Fibroblast of mammary gland (primary cell): ENCODE measurements at regions not wholly inside any gene's neighbourhood (a gene's known extent, or its start where the extent isn't known, plus 50 kb on each side); places are given as distances from the start of the nearest gene placed in this dataset.

ENCODE experiments used
- DNase-seq: peaks from one replicate; pipeline ENCODE4 v3.0.0-alpha.2; 2010; ENCODE audit warnings: low read depth
- H3K4me3 ChIP-seq: 2 replicates; pipeline ENCODE4 v1.5.1; 2011; ENCODE audit warnings: low read depth, mild to moderate bottlenecking, low read length, moderate library complexity; ENCODE audit not compliant: control insufficient read depth
- CTCF ChIP-seq: conservative IDR thresholded peaks from 2 replicates; pipeline ENCODE4 v1.5.1; 2011; ENCODE audit warnings: low read depth, low read length, inconsistent platforms; ENCODE audit not compliant: control insufficient read depth, insufficient read depth

- DNase-seq = no peak
- no peak overlapping the region for H3K4me3 ChIP-seq
- no peak for TF ChIP-seq CTCF
Measured at GRCh38 chr2:201977651-201978050, 56.0 kb upstream of the FZD7 start.

- no peak for DNase-seq
- H3K4me3 ChIP-seq = no peak overlapping the region
- no peak for TF ChIP-seq CTCF
Measured at GRCh38 chr2:201978333-201978732, 55.3 kb upstream of the FZD7 start.

GRCh38 chr2:201978986-201979385 is 54.7 kb upstream of the FZD7 start:
- H3K4me3 ChIP-seq = no peak overlapping the region
- no peak for DNase-seq
- no peak for TF ChIP-seq CTCF

GRCh38 chr2:201980389-201980821 is 53.2 kb upstream of the FZD7 start:
- DNase-seq = no peak
- TF ChIP-seq CTCF = no peak
- H3K4me3 ChIP-seq = no peak overlapping the region

- no peak for TF ChIP-seq CTCF
- DNase-seq = no peak
- no peak overlapping the region for H3K4me3 ChIP-seq
Measured at GRCh38 chr2:201980946-201981345, 52.7 kb upstream of the FZD7 start.

- TF ChIP-seq CTCF = no peak
- no peak overlapping the region for H3K4me3 ChIP-seq
- no peak for DNase-seq
Measured at GRCh38 chr2:201983174-201983573, 50.5 kb upstream of the FZD7 start.

GRCh38 chr2:201983800-201984199 is 49.9 kb upstream of the FZD7 start:
- no peak overlapping the region for H3K4me3 ChIP-seq
- TF ChIP-seq CTCF = no peak
- no peak for DNase-seq
